AG20443 (cell line): ENCODE measurements at regions not wholly inside any gene's neighbourhood (a gene's known extent, or its start where the extent isn't known, plus 50 kb on each side); places are given as distances from the start of the nearest gene placed in this dataset.

Source experiments
- DNase-seq: peaks from one replicate; pipeline ENCODE4 v3.0.0; 2012; ENCODE audit warnings: low spot score, mixed read lengths

DNA sequence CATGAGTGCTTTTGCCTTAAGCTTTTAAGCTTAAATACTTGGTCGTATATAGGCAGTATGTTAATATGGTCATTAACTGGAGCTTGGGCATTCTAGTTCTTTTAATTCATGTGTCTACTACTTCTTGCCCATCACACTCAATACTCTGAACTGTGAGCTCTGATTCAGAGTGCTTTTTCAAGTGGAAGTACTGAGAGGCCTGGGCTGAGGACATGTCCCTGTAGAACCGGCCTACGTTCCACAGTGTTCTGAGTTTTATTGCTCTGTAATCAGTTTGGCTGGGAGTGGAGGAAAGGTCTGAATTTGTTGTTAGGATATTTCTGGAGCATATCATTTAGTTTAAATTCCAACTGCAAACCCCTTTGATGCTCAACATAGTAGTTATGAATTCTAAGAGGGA lies 1744.8 kb upstream of the MIR17HG start:
- no peak for DNase-seq

DNA sequence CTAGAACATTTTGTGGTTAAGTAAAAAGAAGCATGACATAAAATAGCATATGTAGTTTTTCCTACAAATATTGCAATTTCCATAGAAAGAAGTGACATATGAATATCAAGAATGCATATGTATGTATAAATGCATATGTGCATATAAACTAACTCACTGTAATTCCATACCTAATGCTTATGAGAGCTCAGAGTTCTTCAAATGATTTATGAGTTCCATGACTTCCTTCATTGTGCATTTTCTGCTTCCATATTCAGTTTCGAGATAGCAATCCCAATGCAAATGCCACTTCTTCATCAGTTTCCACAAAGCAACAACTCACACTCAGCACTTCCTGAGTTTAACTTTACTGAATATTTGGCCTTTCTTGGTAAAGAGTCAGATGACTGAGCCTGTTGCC lies 1744.3 kb upstream of the MIR17HG start:
- no peak for DNase-seq

DNA sequence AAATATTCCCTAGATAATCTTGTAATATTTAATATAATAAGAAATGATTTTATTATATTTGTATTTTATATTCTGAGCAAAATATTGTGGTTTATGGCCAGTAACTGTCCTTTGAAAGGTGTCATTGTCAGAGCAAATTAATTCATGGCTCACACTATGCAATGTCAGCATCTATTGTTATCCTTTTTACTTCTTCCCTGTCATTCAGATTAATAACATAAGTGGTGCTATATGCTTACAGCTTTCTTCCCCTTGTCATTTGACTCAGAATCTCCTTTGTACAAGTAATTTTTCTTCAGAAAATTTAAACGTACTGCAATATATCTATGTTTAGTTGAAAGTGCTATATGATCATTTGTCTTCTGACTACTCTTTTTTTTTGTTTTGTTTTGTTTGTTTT lies 1738.2 kb upstream of the MIR17HG start:
- DNase-seq = no peak

DNA sequence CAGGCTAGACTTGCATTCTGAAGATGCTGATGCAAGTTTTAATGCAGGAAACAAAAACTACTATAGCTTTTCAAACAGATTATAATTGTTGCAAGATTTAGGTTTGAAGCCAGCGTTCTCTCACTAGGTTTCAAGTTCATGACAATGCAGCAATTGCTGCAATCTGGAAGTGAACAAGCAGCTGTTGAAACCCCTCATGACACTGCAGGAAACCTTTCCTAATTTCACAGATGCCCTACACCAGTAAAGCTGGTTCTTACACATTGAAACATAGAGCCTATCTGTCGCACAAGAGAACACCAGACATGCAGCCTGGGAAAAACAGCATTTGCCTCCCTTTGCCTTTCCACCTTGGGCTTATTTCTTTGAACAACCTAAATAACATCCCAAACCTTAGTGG lies 1737.2 kb upstream of the MIR17HG start:
- no peak for DNase-seq

DNA sequence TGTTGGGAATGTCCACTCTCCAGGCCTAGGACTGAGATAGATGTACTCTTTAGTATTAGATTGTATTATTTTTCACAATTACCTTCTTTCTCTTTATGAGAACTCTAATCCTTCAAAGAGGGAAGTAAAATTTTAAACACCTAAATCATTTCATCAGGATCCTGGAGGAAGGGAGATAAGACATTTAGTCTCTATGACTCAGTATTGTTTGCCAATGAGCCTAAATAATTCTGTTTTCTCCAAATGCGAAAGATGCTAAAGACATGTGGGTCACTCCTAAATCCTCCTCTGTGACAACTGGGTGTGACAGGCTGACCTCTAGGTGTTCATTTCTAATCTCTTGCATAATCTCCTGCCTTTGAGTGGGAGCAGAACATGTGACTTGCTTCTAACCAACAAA lies 1736.6 kb upstream of the MIR17HG start:
- no peak for DNase-seq

DNA sequence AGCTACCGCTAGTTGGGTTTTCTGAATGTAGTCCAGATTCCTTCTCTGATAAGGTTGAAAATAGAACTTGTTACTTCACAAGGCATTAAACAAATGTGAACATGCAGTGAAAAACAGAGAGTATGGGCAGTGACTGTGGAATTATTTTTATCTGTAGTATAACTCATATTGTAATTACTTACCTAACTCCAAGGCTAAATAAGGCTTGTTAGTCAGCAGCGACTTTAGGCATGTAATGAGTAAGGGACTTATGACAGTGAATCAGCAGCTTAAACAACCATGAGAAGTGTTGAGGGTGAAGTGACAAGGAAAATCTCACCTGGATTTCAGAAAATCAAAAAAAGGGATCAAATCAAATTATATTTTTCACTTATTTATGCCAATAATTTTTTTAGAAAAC lies 1719.5 kb upstream of the MIR17HG start:
- no peak for DNase-seq

DNA sequence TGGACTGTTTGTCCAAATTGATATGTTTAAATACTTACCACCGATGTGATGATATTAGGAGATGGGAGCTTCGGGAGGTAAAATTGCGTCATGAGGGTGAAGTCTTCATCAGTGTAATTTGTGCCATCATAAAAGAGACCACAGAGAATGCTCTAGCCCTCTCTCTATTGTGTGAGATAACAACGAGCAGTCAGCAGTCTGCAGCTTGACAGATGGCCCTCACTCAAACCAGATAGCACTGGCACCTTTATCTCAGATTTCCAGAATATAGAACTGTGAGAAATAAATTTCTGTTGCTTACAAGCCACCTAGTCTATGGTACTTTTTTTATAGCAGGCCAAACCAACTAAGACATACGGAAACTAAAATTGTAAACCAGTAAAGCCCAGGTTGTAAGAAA lies 1718.9 kb upstream of the MIR17HG start:
- no peak for DNase-seq

DNA sequence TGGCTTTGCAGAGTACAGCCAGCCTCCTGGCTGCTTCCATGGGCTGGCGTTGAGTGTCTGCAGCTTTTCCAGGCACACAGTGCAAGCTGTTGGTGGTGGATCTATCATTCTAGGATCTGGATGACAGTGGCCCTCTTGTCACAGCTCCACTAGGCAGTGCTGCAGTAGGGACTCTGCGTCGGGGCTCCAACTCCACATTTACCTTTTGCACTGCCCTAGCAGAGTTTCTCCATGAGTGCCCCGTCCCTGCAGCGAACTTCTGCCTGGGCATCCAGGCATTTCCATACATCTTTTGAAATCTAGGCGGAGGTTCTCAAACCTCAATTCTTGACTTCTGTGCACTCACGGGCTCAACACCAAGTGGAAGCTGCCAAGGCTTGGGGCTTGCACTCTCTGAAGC lies 1697.3 kb upstream of the MIR17HG start:
- DNase-seq = no peak

DNA sequence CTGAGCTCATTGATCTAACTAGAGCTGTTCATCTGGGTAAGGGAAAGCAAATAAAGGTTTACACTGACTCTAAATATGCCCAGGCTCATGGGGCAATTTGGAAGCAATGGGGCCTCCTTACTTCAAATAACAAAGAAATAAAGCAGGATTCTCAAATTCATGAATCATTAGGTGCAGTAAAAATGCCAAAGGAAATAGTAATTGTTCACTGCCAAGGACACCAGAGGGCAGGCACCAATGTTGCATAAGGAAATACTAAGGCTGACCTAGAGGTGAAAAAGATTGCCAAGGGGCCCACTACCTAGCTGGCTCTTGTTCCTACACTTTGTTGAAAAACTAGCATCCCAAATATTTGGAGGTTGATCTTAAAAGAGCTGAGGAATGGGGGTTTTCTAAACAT lies 1686.7 kb upstream of the MIR17HG start:
- DNase-seq = no peak

DNA sequence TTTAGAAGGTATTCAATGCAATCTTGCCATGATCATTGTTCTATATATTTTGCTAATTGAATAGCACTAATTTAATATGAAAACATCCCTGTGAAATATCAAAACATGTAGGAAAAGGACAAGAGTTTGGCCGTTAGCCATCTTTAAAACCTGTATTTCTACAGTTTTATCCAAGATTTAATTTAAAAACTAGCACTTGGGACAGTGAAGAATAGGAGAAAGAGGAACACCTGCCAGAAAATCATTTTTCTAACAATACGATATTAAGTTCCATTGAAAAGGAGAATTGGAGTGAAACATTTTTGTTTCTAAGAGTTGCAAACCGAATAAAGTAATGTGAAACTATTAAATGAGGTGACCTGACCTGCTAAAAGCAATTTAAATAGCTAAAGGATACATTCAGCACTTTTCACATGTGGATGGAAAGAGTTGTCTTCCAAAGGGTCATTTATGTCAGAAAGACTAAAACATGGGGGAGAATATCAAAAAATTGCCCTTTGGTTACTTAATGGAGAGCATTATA lies 1673.6 kb upstream of the MIR17HG start:
- DNase-seq = no peak

DNA sequence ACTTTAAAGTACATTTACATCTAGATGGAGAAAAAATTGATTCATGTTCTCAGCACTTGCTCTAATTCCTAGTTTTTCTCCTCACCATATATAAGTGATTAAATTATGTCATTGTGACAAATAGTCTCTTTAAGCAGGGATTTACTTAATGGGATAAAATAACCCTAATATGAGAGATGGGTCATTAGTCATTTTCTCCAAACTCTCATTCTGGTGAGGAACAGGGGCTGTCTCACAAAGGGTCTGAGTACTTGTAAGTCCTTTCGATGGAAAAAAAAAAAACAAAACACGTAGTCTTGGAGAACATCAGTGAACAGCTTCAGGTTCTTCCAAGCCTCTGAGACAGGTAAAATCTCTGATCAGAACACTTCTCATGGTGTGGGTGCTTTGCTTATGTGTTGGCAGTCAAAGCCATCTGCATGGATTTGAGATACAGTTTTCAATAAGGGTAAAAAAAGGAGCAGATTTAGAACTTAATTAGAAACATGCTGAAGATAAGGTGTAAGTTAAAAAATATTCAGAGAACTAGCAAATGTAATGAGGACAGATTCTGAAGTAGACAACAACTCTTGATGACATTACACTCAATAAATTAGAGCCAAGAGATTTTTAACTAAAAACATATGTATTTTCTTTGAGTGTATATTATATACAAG lies 1668.9 kb upstream of the MIR17HG start:
- DNase-seq = no peak

DNA sequence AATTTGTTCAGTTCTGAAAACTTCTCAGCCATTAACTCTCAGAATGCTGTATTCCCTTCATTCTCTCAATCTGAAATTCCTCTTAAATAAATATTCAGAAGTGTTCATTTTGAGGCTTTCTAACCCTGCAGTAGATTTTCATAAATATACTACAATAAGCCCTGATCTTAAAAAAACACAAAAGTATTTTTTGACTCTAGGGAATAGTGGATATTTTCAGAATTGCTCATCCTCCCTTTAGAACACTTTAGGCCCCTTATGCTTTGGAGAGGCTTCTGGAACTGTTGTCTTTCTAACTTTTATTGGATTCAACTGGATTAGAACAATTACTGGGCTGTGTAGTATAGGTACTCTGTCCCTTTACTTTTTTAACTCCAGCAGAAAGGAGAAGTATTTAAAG lies 1662.6 kb upstream of the MIR17HG start:
- DNase-seq = no peak

DNA sequence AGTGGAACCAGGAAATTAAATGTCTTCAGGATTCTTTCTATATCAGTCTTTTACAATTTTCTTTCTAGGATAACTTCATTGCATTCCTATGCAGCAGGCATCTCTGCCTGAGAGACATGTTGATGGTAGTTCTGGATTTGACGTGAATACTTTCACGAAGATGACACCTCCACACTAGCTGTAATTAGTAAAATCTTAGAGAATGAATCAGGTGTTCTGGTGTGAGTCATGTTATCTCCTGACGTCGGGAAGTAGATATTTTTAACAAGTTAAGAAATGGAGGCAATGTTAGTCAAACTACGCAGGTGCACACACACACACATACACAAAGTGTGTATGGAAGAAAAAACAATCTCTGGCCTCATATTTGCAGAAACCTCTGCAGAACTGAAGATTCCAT lies 1661.3 kb upstream of the MIR17HG start:
- no peak for DNase-seq

DNA sequence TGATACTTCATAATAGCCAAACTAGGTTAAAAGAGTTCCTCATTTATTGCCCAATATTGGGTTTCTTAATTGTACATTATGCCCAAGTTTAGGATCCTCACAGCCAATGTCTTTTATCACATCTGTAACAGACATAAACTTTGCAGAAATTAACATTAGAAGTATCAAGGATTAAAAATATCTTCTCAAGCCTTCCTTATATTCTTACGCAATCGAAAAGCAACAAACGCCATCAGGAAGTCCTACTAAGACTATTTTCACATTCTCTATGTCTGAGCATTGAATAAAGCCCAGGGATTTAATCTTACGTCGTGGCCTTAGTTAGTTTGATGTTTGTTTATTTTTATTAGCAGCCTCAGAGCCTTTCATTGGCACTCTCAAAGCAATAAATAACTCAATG lies 1660.4 kb upstream of the MIR17HG start:
- no peak for DNase-seq

DNA sequence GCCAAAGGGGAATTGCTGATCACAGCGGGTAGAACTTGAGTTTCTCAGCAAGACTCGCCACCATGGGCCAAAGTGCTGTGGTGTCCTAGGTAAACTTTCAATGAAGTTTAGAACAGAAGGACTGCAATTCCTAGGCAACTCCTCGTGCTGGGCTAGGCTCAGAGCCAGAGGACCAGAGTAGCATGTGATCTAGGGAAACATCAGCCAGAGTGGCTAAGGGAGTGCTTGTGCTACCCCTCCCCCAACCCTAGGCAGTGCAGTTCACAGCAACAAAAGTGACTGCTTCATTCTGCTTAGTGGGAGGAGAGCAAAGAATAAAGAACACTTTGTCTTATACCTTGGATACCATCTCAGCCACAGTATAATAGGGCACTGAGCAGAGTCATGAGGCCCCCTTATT lies 1658.6 kb upstream of the MIR17HG start:
- no peak for DNase-seq

DNA sequence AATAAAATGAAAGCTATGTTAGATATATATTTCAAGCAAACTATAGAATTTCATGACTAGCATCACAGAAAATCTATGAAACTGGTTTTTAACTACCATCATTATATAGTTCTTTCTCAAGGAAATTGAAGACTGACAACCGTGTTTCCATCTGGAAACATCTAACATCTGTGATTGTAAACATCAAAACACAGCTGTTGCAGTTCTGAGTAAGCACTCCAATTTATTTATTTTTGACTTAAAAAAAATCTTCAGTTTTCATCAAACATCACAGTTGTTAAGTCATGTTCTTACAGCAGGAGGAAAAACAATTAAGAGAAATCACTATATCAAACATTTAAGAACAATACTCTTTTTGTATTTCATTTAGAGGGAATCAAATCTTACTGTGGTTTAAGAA lies 1653.0 kb upstream of the MIR17HG start:
- no peak for DNase-seq

DNA sequence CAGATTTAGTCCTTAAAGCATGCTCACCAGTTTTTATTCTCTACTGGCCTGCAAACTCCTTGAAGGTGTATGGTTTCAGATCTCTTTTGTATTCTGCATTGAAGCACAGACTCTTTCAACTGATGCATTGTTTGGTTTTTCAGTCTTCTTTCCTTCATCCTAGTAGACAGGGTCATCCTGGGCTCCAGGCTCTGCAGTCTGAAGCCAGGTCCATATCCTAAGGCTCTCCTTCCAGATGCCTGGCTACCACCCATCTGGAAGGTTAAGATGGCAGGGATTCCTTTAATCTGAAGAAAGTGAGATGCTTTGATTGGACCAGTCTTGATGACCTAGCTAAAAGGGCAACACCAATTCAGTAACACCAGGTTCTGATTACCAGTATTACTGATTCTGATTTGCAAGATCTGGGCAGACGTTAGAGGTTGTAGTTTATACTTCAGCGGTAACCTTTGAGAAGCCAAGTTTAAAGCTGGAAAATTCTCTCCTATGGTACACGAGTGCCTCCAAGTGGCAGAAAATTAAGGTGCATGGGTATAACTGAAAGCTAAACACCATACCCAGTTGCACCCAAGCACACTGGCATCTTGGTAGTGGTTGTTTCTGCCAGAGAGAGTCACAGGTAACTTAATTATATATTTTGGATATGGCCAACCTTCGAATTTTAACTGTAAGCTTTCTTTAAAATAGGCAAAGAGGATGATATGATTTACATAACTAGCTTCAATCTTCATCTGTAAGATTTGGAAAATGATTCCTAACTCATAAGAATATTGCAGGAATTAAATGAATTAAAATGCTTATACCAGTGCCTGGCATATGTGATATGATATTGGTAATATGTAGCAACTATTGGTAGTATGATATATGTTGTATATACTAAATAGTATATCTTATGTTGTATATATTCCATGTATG lies 1651.9 kb upstream of the MIR17HG start:
- DNase-seq = peak; percentile 27

DNA sequence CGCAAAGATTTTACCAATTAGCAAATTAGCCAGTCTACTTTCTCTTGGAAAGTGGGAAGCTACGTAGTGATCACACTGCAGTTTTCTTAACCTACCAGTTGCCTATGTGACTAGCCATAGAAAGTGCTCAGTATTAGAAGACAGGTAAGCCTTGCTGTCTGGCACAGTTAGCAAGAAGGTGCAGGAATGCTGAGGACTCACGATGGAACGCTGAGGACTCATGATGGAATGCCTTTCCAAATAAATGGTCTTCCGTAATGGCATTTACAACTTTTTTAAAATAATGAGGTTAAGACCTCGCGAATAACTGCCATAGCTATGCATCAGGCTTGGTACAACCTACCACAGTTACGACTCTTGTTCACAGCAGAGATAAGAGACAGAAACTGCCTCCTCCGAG lies 1645.6 kb upstream of the MIR17HG start:
- no peak for DNase-seq

DNA sequence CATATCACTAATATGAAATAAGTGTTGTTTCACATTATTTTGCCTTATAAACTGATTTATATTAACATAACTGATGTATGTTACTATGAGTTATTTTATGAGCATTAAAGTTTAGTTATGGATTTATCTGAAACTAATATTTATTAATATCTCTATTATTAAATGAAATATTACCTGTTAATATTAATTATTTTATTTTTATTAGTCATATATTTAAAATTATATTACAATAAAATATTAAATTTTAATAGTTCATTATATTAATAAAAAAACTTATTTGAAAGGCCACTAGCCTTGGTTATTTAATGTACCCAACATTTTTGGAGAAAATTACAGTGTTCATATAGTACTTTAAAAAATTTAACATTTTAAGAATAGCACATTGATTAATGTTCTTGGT lies 1643.4 kb upstream of the MIR17HG start:
- DNase-seq = no peak

DNA sequence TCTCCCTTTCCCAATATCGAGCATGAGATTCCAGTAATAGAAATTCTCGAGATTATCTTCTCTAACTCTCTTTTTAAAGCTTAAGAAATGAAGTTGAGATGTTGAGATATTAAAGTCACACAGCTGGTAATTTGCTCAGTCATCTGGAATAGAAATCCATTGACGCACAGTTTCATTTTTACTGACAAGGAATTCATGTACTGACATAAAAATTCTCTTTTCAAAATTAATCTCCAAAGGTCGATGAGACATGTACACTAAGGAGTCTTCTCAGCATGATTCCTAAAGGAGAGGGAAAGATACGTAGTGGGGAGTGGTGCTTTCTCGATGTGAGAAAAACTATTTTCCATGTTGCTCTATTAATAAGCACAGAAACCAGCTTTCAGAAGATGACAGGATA lies 1639.5 kb upstream of the MIR17HG start:
- DNase-seq = no peak

DNA sequence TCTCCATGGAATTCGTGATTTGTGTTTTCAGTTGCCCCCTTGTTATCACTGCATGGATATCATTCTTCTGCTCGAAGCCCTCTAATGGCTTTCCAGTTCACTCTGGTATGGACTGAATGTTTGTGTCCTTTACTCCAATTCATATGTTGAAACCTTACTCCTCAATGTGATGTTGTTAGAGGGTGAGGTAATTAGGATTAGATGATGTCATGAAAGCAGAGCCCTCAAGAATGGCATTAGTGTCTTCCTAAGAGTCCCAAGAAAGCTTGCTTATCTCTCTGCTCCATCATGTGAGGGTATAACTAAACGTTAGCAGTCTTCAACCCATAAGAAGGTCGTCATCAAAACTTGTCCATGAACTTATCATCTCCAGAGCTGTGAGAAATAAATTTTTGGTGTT lies 1626.3 kb upstream of the MIR17HG start:
- DNase-seq = no peak

DNA sequence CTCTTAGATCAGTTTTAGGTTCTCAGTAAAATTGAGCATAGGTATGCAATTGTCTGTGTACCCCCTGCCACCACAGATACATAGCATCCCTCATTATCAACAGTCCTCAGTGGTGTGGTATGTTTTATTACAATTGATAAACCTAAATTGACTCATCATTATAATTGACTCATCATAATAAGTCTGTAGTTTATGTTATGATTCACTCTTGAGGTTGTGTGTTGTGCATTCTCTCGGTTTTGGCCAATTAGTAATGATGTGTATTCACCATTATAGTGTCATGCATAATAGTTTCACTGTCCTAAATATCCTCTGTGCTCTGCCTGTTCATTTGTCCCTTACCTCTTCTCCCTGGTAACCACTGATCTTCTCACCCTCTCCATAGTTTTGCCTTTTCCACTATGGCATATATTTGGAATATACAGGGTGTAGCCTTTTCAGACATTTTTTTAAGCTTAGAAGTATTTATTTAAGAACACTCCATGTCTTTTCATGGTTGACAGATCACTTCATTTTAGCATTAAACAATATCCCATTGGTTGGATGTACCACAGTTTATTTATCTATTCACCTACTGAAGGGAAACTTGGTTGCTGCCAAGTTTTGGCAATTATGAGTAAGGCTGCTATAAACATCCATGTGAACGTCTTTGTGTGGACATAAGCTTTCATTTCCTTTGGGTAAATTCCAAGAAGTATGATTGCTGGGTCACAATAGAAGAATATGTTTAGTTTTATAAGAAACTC lies 1620.6 kb upstream of the MIR17HG start:
- no peak for DNase-seq

DNA sequence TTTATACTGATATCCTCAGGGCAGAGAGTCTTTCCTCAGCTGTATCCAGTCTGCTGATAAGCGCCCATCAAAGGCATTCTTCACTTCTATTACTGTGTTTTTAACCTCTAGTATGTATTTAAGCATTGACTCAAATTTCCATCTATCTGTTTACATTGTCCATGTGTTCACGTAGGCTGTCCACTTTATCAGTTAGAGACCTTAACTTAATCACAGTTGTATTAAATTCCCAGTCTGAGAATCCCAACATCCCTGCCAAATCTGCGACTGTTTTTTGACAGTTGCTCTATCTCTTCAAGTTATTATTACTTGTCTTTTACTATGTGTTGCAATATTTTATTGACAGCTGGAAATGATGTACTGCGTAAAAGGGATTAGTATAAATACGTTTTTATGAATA lies 1613.7 kb upstream of the MIR17HG start:
- no peak for DNase-seq
